WTC11 (cell line): ENCODE measurements at regions not wholly inside any gene's neighbourhood (a gene's known extent, or its start where the extent isn't known, plus 50 kb on each side); places are given as distances from the start of the nearest gene placed in this dataset.

Experiments used
- ATAC-seq: fragments of 200-7000 bp; cut with Tn5 transposase; 2 replicates; pipeline ENCODE4 v1.10.0; 2021; ENCODE audit warnings: mild to moderate bottlenecking, moderate library complexity
- CTCF ChIA-PET: fragments of 300-600 bp; sonication (Branson Sonifier 250); formaldehyde crosslinking; loops from one replicate; lab custom pipeline; 2021; ENCODE audit warnings: antibody characterized with exemption; lab: Charles Lee
- POLR2A ChIA-PET: fragments of 350-600 bp; sonication (Branson Sonifier 250); formaldehyde crosslinking; loops from one replicate; lab custom pipeline; 2021; ENCODE audit warnings: antibody characterized with exemption; lab: Charles Lee
- DNase-seq: peaks from one replicate; pipeline ENCODE4 v3.0.0; 2021; ENCODE audit warnings: low spot score
- H3K27ac Mint-ChIP-seq: 2 replicates; pipeline ENCODE4 v1.8.0; 2021; ENCODE audit warnings: mixed read lengths
- H3K27me3 Mint-ChIP-seq: 2 replicates; pipeline ENCODE4 v1.8.0; 2021; ENCODE audit warnings: low read depth, mild to moderate bottlenecking, moderate library complexity, mixed read lengths
- H3K36me3 Mint-ChIP-seq: 2 replicates; pipeline ENCODE4 v1.8.0; 2021; ENCODE audit warnings: mixed read lengths
- H3K4me1 Mint-ChIP-seq: 2 replicates; pipeline ENCODE4 v1.8.0; 2022; ENCODE audit warnings: mixed read lengths
- H3K4me3 Mint-ChIP-seq: 2 replicates; pipeline ENCODE4 v1.8.0; 2021; ENCODE audit warnings: mild to moderate bottlenecking, moderate library complexity, mixed read lengths
- H3K9me3 Mint-ChIP-seq: 2 replicates; pipeline ENCODE4 v1.8.0; 2021; ENCODE audit warnings: mixed read lengths
- AFF4 ChIP-seq: sonication (generic); formaldehyde crosslinking; IDR thresholded peaks from 2 replicates; pipeline ENCODE4 v1.8.1; 2023; ENCODE audit warnings: mild to moderate bottlenecking, missing genetic modification reagents, borderline replicate concordance
- ARID4B ChIP-seq: sonication (generic); formaldehyde crosslinking; IDR thresholded peaks from 2 replicates; pipeline ENCODE4 v1.8.0; 2023; ENCODE audit warnings: missing genetic modification reagents, mild to moderate bottlenecking, borderline replicate concordance
- ATF6 ChIP-seq: sonication (generic); formaldehyde crosslinking; IDR thresholded peaks from 2 replicates; pipeline ENCODE4 v1.8.1; 2023; ENCODE audit warnings: mild to moderate bottlenecking, missing genetic modification reagents
- CBFB ChIP-seq: sonication (generic); formaldehyde crosslinking; IDR thresholded peaks from 2 replicates; pipeline ENCODE4 v1.8.1; 2022; ENCODE audit warnings: mild to moderate bottlenecking, low read depth, missing genetic modification reagents
- HMGA2 ChIP-seq: fragments of 250-450 bp; sonication (Bioruptor Pico); IDR thresholded peaks from 2 replicates; pipeline ENCODE4 v1.4.0; 2021; ENCODE audit warnings: mild to moderate bottlenecking, moderate library complexity
- MXD4 ChIP-seq: fragments of 250-450 bp; sonication (Bioruptor Pico); IDR thresholded peaks from 2 replicates; pipeline ENCODE4 v1.8.0; 2021; ENCODE audit warnings: mild to moderate bottlenecking, moderate library complexity, borderline replicate concordance
- NFATC4 ChIP-seq: fragments of 250-450 bp; sonication (Bioruptor Pico); IDR thresholded peaks from 2 replicates; pipeline ENCODE4 v1.9.0; 2021; ENCODE audit warnings: mild to moderate bottlenecking
- NFYB ChIP-seq: sonication (generic); formaldehyde crosslinking; conservative IDR thresholded peaks from 2 replicates; pipeline ENCODE4 v1.8.0; 2022; ENCODE audit warnings: low read depth, missing genetic modification reagents
- RORB ChIP-seq: fragments of 250-450 bp; sonication (Bioruptor Pico); IDR thresholded peaks from 2 replicates; pipeline ENCODE4 v1.9.0; 2021; ENCODE audit warnings: mild to moderate bottlenecking
- SMAD3 ChIP-seq: sonication (generic); formaldehyde crosslinking; IDR thresholded peaks from 2 replicates; pipeline ENCODE4 v1.8.0; 2022; ENCODE audit warnings: missing genetic modification reagents, mild to moderate bottlenecking, borderline replicate concordance
- USF1 ChIP-seq: sonication (generic); formaldehyde crosslinking; IDR thresholded peaks from 2 replicates; pipeline ENCODE4 v1.8.0; 2022; ENCODE audit warnings: mild to moderate bottlenecking, missing genetic modification reagents
- ZNF423 ChIP-seq: fragments of 250-450 bp; sonication (Bioruptor Pico); IDR thresholded peaks from 2 replicates; pipeline ENCODE4 v2.1.2; 2022; ENCODE audit warnings: mild to moderate bottlenecking, moderate library complexity
- ZNF671 ChIP-seq: fragments of 250-450 bp; sonication (Bioruptor Pico); IDR thresholded peaks from 2 replicates; pipeline ENCODE4 v1.8.0; 2021; ENCODE audit warnings: mild to moderate bottlenecking

- Mint-ChIP-seq H3K4me1 (peaks cover 17% of the 10 kb centered on the region), H3K36me3 (no peaks in the 10 kb centered on the region), H3K4me3 (no peak overlapping the region), H3K27ac (no peak overlapping the region), H3K27me3 (peaks cover 4% of the 10 kb centered on the region), H3K9me3 (no peaks in the 10 kb centered on the region)
- ChIA-PET POLR2A (no interaction called here), CTCF (interaction anchor here (0.7 to 1.0 kb wide), 2 partner anchors 38 to 164 kb away, joined by 3 to 7 read pairs; no protein-coding TSS in a partner anchor)
- no peak for ATAC-seq
- no peak for DNase-seq
- no peak for TF ChIP-seq RORB (CRISPR knock-in tag)
- no peak for TF ChIP-seq ATF6 (CRISPR knock-in tag)
- TF ChIP-seq ZNF423 (CRISPR knock-in tag) = no peak
- no peak for TF ChIP-seq CBFB (CRISPR knock-in tag)
- no peak for TF ChIP-seq NFYB (CRISPR knock-in tag)
- no peak for TF ChIP-seq ZNF671 (CRISPR knock-in tag)
Observed at GRCh38 chr1:182235604-182235951, 156.0 kb downstream of the GLUL start.

GRCh38 chr1:182229921-182230491 is 161.6 kb downstream of the GLUL start:
- H3K27ac Mint-ChIP-seq = peak overlapping the region; percentile 33; the same call in 1 of the 2 replicates
- ATAC-seq (peak; percentile 39; the same call in 1 of the 2 replicates), DNase-seq (no peak)
- ChIA-PET POLR2A (no interaction called here), CTCF (interaction anchor here (1.2 to 1.3 kb wide), 4 partner anchors 32 to 254 kb away, joined by 3 to 4 read pairs (median 4); no protein-coding TSS in a partner anchor)
- H3K36me3 Mint-ChIP-seq = no peaks in the 10 kb centered on the region
- no peaks in the 10 kb centered on the region; the same call in 1 of the 2 replicates for H3K9me3 Mint-ChIP-seq
- no peak overlapping the region for H3K4me3 Mint-ChIP-seq
- peaks cover 5% of the 10 kb centered on the region for H3K27me3 Mint-ChIP-seq
- TF ChIP-seq NFATC4 (CRISPR knock-in tag) = no peak
- no peak for TF ChIP-seq ZNF671 (CRISPR knock-in tag)
- TF ChIP-seq CBFB (CRISPR knock-in tag) = no peak
- H3K4me1 Mint-ChIP-seq = peaks cover 33% of the 10 kb centered on the region

- ATAC-seq = no peak
- no peaks in the 10 kb centered on the region; the same call in 1 of the 2 replicates for H3K9me3 Mint-ChIP-seq
- no peak for DNase-seq
- no peak overlapping the region for H3K4me3 Mint-ChIP-seq
- ChIA-PET CTCF (interaction anchor here (0.6 to 1.3 kb wide), 6 partner anchors 32 to 255 kb away, joined by 3 to 4 read pairs (median 4); no protein-coding TSS in a partner anchor), POLR2A (no interaction called here)
- H3K27me3 Mint-ChIP-seq = peaks cover 5% of the 10 kb centered on the region
- TF ChIP-seq AFF4 (CRISPR knock-in tag) = no peak
- no peak for TF ChIP-seq SMAD3 (CRISPR knock-in tag)
- no peak for TF ChIP-seq HMGA2 (CRISPR knock-in tag)
- TF ChIP-seq MXD4 (CRISPR knock-in tag) = no peak
- H3K4me1 Mint-ChIP-seq = peaks cover 31% of the 10 kb centered on the region
- H3K36me3 Mint-ChIP-seq = no peaks in the 10 kb centered on the region
- no peak overlapping the region for H3K27ac Mint-ChIP-seq
Observed at GRCh38 chr1:182229451-182229850, 162.1 kb downstream of the GLUL start.

GRCh38 chr1:182227864-182228547 is 163.6 kb downstream of the GLUL start:
- ChIA-PET CTCF (no interaction called here), POLR2A (no interaction called here)
- Mint-ChIP-seq H3K36me3 (no peaks in the 10 kb centered on the region), H3K4me3 (no peak overlapping the region), H3K27ac (no peak overlapping the region; the same call in 1 of the 2 replicates), H3K9me3 (no peaks in the 10 kb centered on the region; the same call in 1 of the 2 replicates), H3K27me3 (peaks cover 5% of the 10 kb centered on the region), H3K4me1 (peaks cover 29% of the 10 kb centered on the region)
- DNase-seq (no peak), ATAC-seq (no peak)
- TF ChIP-seq ARID4B (no peak), USF1 (CRISPR knock-in tag) (no peak), ZNF423 (CRISPR knock-in tag) (no peak)
